HepG2 (cell line): ENCODE measurements at regions not wholly inside any gene's neighbourhood (a gene's known extent, or its start where the extent isn't known, plus 50 kb on each side); places are given as distances from the start of the nearest gene placed in this dataset.

Experiments
- ATAC-seq: fragments of 200-7000 bp; cut with Tn5 transposase; 3 replicates; pipeline ENCODE4 v1.9.1; 2020; ENCODE audit warnings: mild to moderate bottlenecking, moderate library complexity
- BruUV-seq: library from RNA; stranded (reverse); fragments of 400-500 nt; replicated peaks from 2 replicates; lab custom pipeline; 2021; lab: Mats Ljungman, UMichigan
- CTCF ChIA-PET: fragments of 300-600 bp; formaldehyde crosslinking; extraction: SDS; loops from one replicate; lab custom pipeline; 2021; ENCODE audit warnings: low total read pairs, inconsistent platforms, low intra/inter-chr PET ratio; lab: Yijun Ruan, JAX
- POLR2A ChIA-PET: fragments of 350-600 bp; sonication (Branson Sonifier 250); formaldehyde crosslinking; loops from one replicate; lab custom pipeline; 2020; ENCODE audit warnings: antibody characterized with exemption, inconsistent platforms; lab: Yijun Ruan, JAX
- DNase-seq: peaks from one replicate; pipeline ENCODE4 v3.0.0-alpha.2; 2015; ENCODE audit warnings: low spot score
- FAIRE-seq: peaks from 3 replicates; lab custom pipeline; 2011; peaks lifted over from hg19 to GRCh38; lab: Jason Lieb, UNC
- H2AFZ ChIP-seq: one replicate; pipeline ENCODE4 v1.6.1; 2011; ENCODE audit warnings: low read length, inconsistent platforms
- H3K27ac ChIP-seq: fragments of 300-600 bp; 3 replicates; pipeline ENCODE4 v1.8.0; 2011; ENCODE audit warnings: mixed run types, mild to moderate bottlenecking, mixed read lengths, low read length, inconsistent platforms; ENCODE audit not compliant: insufficient read depth; ENCODE audit errors: extremely low read length
- H3K27me3 ChIP-seq, 2 experiments: fragments of 200-600 bp in 1 of 2; 2 replicates in 1 of 2; 3 replicates in 1 of 2; pipeline versions ENCODE4 v1.6.0 to v1.8.0; 2011; ENCODE audit warnings: low read length in 2 of 2, mild to moderate bottlenecking in 2 of 2, moderate library complexity in 2 of 2, inconsistent platforms in 1 of 2; ENCODE audit not compliant: insufficient read depth in 2 of 2, control insufficient read depth in 1 of 2
- H3K36me3 ChIP-seq, 2 experiments: fragments of 200-600 bp in 1 of 2; replicated peaks in 1 of 2; 2 replicates in 1 of 2; 3 replicates in 1 of 2; pipeline versions ENCODE4 v1.5.1 to v1.8.0; 2011; ENCODE audit warnings: low read length in 2 of 2, inconsistent platforms in 1 of 2; ENCODE audit not compliant: insufficient read depth in 2 of 2, control insufficient read depth in 1 of 2
- H3K4me1 ChIP-seq: 2 replicates; pipeline ENCODE4 v1.5.1; 2012; ENCODE audit warnings: low read length, inconsistent platforms; ENCODE audit not compliant: insufficient read depth
- H3K4me2 ChIP-seq: 2 replicates; pipeline ENCODE4 v1.6.0; 2011; ENCODE audit warnings: low read depth, low read length, inconsistent platforms
- H3K4me3 ChIP-seq, 3 experiments: fragments of 200-600 bp in 1 of 3; sonication (generic), shearing (Covaris generic) in 1 of 3; replicated peaks in 1 of 3; 2 replicates each; pipeline ENCODE4 v1.5.1; 2011 to 2016; ENCODE audit warnings: low read length in 3 of 3, inconsistent platforms in 2 of 3, low read depth in 2 of 3, mild to moderate bottlenecking in 2 of 3, control low read depth in 1 of 3, mixed read lengths in 1 of 3; ENCODE audit not compliant: insufficient read depth in 1 of 3
- H3K79me2 ChIP-seq: one replicate; pipeline ENCODE4 v1.6.1; 2011; ENCODE audit warnings: low read length, inconsistent platforms; ENCODE audit not compliant: insufficient read depth
- H3K9ac ChIP-seq: 2 replicates; pipeline ENCODE4 v1.6.0; 2011; ENCODE audit warnings: mild to moderate bottlenecking, low read depth, low read length, inconsistent platforms; ENCODE audit not compliant: insufficient read depth
- H3K9me3 ChIP-seq: 2 replicates; pipeline ENCODE4 v1.5.1; 2012; ENCODE audit warnings: mild to moderate bottlenecking, low read length
- H4K20me1 ChIP-seq: 2 replicates; pipeline ENCODE4 v1.6.0; 2011; ENCODE audit warnings: inconsistent platforms, mild to moderate bottlenecking, low read length, moderate library complexity; ENCODE audit not compliant: insufficient read depth
- CEBPG ChIP-seq: IDR thresholded peaks from 2 replicates; pipeline ENCODE4 v1.6.1; 2016
- NCOA5 ChIP-seq: sonication (generic); formaldehyde crosslinking; IDR thresholded peaks from 2 replicates; pipeline ENCODE4 v1.4.0; 2020; ENCODE audit warnings: missing genetic modification reagents
- NR2C2 ChIP-seq: sonication (generic); formaldehyde crosslinking; IDR thresholded peaks from 2 replicates; pipeline ENCODE4 v1.4.0; 2020; ENCODE audit warnings: missing genetic modification reagents, mild to moderate bottlenecking, moderate library complexity, borderline replicate concordance
- POLR2A ChIP-seq, 2 experiments: IDR thresholded peaks; 2 replicates each; pipeline ENCODE4 v1.6.1; 2011; ENCODE audit warnings: low read depth in 2 of 2, low read length in 2 of 2, mild to moderate bottlenecking in 1 of 2, moderate library complexity in 1 of 2; ENCODE audit not compliant: insufficient read depth in 1 of 2
- THAP8 ChIP-seq: sonication (generic); formaldehyde crosslinking; IDR thresholded peaks from 2 replicates; pipeline ENCODE4 v1.5.1; 2020; ENCODE audit warnings: missing genetic modification reagents, mild to moderate bottlenecking, borderline replicate concordance
- ZNF256 ChIP-seq: sonication (generic); formaldehyde crosslinking; conservative IDR thresholded peaks from 2 replicates; pipeline ENCODE4 v1.4.0; 2020; ENCODE audit warnings: missing genetic modification reagents
- ZNF577 ChIP-seq: sonication (generic); formaldehyde crosslinking; IDR thresholded peaks from 2 replicates; pipeline ENCODE4 v1.4.0; 2020; ENCODE audit warnings: mild to moderate bottlenecking, low read depth, missing genetic modification reagents, borderline replicate concordance
- ZNF660 ChIP-seq: sonication (generic); formaldehyde crosslinking; IDR thresholded peaks from 2 replicates; pipeline ENCODE4 v1.5.1; 2020; ENCODE audit warnings: mild to moderate bottlenecking, low read depth, missing genetic modification reagents, borderline replicate concordance
- in situ Hi-C: cut with HindIII; loops from 2 replicates; pipeline ENCODE4 v1.10.0; 2017; ENCODE audit warnings: low pct_unique_long_range_greater_than_20kb; ENCODE audit not compliant: extremely low pct_ligation_motif_present
- intact Hi-C: fragments of 100-400 bp; cut with micrococcal nuclease; formaldehyde crosslinking; loops from one replicate; pipeline ENCODE4 v1.10.0; 2022; ENCODE audit not compliant: unreplicated experiment
- TF ChIP-seq, protein P1 (sequence below): sonication (generic); formaldehyde crosslinking; IDR thresholded peaks from 2 replicates; pipeline ENCODE4 v1.9.0; 2022; ENCODE audit warnings: low read depth, missing genetic modification reagents
- TF ChIP-seq, protein P2 (sequence below): sonication (generic); formaldehyde crosslinking; IDR thresholded peaks from one replicate; pipeline ENCODE4 v1.5.1; 2020; ENCODE audit warnings: mild to moderate bottlenecking, missing genetic modification reagents; ENCODE audit errors: not compliant biosample characterization
- TF ChIP-seq, protein P3 (sequence below): sonication (generic); formaldehyde crosslinking; IDR thresholded peaks from 2 replicates; pipeline ENCODE4 v1.5.0; 2020; ENCODE audit warnings: mild to moderate bottlenecking, missing genetic modification reagents

DNA sequence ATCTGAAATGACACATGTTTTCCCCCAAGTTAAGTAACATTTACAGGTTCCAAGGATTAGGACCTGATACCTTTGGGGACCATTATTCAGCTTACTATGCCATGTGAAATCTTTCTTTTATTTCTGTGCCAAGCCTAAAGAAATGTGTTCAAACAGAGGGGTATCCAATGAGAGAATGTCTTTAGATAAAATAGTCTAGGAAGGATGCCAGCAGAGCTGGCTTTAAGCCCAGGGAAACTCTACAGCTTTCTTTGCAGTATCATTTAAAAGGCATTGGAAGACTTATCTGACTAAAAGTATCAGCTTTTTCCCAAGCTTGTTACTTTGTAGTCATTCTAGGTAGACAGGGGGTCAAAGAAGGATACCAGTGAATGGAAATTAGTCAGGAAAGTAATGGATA, 860.4 kb downstream of the PLA2G4A start:
- no peak overlapping the region for H3K27ac ChIP-seq
- BruUV-seq, result no TSS peak
- no peak overlapping the region for H3K4me2 ChIP-seq
- no peaks in the 10 kb centered on the region for H3K4me1 ChIP-seq
- intact Hi-C loops, result no loop called here
- ChIA-PET CTCF (no interaction called here), POLR2A (no interaction called here)
- no peak overlapping the region for H2AFZ ChIP-seq
- H3K4me3 ChIP-seq, result no peak overlapping the region
- no peaks in the 10 kb centered on the region for H4K20me1 ChIP-seq
- no peaks in the 10 kb centered on the region for H3K9me3 ChIP-seq
- no peaks in the 10 kb centered on the region for H3K79me2 ChIP-seq
- FAIRE-seq, result no peak
- DNase-seq, result no peak
- H3K9ac ChIP-seq, result no peak overlapping the region
- no peaks in the 10 kb centered on the region for H3K36me3 ChIP-seq
- in situ Hi-C loops, result no loop called here
- ATAC-seq, result no peak
- no peaks in the 10 kb centered on the region for H3K27me3 ChIP-seq
- TF ChIP-seq ZNF660 (CRISPR knock-in tag) (no peak), ZNF256 (no peak), NCOA5 (CRISPR knock-in tag) (no peak), ZNF577 (CRISPR knock-in tag) (no peak), THAP8 (CRISPR knock-in tag) (no peak), NR2C2 (CRISPR knock-in tag) (no peak), POLR2A (IDR thresholded peaks at IDR 0.05; ENCODE audit: insufficient read depth in 1 of 2, low read depth in 2 of 2, low read length in 2 of 2) (no peak), CEBPG (no peak)
- TF ChIP-seq, protein P1, sequence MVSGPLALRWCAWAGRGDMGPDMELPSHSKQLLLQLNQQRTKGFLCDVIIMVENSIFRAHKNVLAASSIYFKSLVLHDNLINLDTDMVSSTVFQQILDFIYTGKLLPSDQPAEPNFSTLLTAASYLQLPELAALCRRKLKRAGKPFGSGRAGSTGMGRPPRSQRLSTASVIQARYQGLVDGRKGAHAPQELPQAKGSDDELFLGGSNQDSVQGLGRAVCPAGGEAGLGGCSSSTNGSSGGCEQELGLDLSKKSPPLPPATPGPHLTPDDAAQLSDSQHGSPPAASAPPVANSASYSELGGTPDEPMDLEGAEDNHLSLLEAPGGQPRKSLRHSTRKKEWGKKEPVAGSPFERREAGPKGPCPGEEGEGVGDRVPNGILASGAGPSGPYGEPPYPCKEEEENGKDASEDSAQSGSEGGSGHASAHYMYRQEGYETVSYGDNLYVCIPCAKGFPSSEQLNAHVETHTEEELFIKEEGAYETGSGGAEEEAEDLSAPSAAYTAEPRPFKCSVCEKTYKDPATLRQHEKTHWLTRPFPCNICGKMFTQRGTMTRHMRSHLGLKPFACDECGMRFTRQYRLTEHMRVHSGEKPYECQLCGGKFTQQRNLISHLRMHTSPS (CRISPR knock-in tag), result no peak
- TF ChIP-seq, protein P2, sequence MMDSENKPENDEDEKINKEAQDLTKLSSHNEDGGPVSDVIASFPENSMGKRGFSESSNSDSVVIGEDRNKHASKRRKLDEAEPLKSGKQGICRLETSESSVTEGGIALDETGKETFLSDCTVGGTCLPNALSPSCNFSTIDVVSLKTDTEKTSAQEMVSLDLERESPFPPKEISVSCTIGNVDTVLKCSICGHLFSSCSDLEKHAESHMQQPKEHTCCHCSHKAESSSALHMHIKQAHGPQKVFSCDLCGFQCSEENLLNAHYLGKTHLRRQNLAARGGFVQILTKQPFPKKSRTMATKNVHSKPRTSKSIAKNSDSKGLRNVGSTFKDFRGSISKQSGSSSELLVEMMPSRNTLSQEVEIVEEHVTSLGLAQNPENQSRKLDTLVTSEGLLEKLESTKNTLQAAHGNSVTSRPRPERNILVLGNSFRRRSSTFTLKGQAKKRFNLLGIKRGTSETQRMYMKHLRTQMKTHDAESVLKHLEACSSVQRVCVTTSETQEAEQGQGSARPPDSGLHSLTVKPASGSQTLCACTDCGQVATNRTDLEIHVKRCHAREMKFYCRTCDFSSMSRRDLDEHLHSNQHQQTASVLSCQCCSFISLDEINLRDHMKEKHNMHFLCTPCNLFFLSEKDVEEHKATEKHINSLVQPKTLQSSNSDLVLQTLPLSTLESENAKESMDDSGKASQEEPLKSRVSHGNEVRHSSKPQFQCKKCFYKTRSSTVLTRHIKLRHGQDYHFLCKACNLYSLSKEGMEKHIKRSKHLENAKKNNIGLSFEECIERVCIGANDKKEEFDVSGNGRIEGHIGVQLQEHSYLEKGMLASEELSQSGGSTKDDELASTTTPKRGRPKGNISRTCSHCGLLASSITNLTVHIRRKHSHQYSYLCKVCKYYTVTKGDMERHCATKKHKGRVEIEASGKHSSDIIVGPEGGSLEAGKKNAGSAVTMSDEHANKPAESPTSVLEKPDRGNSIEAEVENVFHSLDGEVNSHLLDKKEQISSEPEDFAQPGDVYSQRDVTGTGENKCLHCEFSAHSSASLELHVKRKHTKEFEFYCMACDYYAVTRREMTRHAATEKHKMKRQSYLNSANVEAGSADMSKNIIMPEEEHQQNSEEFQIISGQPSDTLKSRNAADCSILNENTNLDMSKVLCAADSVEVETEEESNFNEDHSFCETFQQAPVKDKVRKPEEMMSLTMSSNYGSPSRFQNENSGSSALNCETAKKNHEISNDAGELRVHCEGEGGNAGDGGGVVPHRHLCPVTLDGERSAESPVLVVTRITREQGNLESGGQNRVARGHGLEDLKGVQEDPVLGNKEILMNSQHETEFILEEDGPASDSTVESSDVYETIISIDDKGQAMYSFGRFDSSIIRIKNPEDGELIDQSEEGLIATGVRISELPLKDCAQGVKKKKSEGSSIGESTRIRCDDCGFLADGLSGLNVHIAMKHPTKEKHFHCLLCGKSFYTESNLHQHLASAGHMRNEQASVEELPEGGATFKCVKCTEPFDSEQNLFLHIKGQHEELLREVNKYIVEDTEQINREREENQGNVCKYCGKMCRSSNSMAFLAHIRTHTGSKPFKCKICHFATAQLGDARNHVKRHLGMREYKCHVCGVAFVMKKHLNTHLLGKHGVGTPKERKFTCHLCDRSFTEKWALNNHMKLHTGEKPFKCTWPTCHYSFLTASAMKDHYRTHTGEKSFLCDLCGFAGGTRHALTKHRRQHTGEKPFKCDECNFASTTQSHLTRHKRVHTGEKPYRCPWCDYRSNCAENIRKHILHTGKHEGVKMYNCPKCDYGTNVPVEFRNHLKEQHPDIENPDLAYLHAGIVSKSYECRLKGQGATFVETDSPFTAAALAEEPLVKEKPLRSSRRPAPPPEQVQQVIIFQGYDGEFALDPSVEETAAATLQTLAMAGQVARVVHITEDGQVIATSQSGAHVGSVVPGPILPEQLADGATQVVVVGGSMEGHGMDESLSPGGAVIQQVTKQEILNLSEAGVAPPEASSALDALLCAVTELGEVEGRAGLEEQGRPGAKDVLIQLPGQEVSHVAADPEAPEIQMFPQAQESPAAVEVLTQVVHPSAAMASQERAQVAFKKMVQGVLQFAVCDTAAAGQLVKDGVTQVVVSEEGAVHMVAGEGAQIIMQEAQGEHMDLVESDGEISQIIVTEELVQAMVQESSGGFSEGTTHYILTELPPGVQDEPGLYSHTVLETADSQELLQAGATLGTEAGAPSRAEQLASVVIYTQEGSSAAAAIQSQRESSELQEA (CRISPR knock-in tag), result no peak
- TF ChIP-seq, protein P3, sequence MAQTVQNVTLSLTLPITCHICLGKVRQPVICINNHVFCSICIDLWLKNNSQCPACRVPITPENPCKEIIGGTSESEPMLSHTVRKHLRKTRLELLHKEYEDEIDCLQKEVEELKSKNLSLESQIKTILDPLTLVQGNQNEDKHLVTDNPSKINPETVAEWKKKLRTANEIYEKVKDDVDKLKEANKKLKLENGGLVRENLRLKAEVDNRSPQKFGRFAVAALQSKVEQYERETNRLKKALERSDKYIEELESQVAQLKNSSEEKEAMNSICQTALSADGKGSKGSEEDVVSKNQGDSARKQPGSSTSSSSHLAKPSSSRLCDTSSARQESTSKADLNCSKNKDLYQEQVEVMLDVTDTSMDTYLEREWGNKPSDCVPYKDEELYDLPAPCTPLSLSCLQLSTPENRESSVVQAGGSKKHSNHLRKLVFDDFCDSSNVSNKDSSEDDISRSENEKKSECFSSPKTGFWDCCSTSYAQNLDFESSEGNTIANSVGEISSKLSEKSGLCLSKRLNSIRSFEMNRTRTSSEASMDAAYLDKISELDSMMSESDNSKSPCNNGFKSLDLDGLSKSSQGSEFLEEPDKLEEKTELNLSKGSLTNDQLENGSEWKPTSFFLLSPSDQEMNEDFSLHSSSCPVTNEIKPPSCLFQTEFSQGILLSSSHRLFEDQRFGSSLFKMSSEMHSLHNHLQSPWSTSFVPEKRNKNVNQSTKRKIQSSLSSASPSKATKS, result no peak
